ENCODE measurements at regions not wholly inside any gene's neighbourhood (a gene's known extent, or its start where the extent isn't known, plus 50 kb on each side); places are given as distances from the start of the nearest gene placed in this dataset.

DNA sequence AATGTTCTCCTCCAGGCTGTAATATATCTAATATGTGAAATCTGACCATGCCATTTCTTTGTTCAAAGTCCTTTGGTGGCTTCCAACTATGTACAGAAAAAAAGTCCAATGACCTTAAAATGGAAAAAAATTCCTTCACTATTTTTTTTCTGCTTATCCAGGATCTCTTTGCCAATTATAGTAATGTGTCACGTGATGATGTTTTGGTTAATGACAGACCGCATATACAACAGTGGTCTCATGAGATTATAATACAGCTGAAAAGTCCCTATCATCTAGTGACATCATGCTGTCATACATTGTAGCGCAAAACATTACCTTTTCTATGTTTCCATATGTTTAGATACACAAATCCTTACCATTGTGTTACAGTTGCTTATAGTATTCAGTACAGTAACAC is 477.6 kb downstream of the TMEM232 start:
- H3K27me3 Mint-ChIP-seq (ENCODE audit: low read depth), result peaks cover 1% of the 10 kb centered on the region
- H3K4me1 Mint-ChIP-seq (ENCODE audit: low read depth), result no peaks in the 10 kb centered on the region
- no peak for DNase-seq
- no peak overlapping the region for H3K4me3 Mint-ChIP-seq
- no peaks in the 10 kb centered on the region for H3K9me3 Mint-ChIP-seq
- H3K36me3 Mint-ChIP-seq (ENCODE audit: insufficient read depth), result no peaks in the 10 kb centered on the region
- no peak for ATAC-seq

DNA sequence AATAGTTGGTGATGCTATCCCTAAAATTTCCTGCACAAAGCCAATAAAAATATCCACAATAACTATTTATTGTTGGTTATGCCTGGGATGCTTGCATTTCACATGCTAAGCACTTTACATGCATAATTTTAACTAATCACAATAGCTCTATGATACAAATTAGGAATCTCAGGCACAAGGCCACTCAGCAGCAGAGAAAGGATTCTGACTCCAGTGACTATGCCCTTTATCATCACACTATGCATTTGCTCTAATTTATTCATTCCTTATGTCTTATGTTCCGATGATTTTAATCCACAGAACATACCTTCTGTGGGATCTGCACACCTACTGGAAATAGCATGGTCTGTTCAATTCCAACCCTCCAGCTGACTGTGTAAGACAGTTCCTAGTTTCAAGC is 476.1 kb downstream of the TMEM232 start:
- DNase-seq, result no peak
- peaks cover 1% of the 10 kb centered on the region for H3K27me3 Mint-ChIP-seq (ENCODE audit: low read depth)
- ATAC-seq, result no peak

DNA sequence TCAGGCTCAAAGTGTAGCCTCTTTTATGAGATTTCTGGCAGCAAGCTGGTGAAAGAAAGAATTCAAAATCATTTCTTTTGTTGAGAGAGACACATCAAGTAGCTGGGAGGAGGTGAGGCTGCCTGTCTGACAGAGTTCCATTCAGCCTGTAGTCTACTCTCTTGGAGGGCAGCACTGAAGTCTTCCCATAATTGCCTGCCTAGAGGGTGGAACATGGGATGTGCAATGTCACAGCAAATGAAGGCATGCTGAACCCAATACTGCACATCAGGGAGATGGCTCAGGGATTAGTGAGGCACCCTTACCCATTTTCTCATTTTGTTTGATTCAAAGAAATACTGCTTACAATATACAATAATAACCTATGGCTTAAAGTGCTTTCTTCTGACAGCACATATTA is 475.7 kb downstream of the TMEM232 start:
- Mint-ChIP-seq H3K4me1 (ENCODE audit: low read depth) (no peaks in the 10 kb centered on the region), H3K4me3 (no peak overlapping the region), H3K9me3 (no peaks in the 10 kb centered on the region), H3K36me3 (ENCODE audit: insufficient read depth) (no peaks in the 10 kb centered on the region), H3K27me3 (ENCODE audit: low read depth) (peaks cover 1% of the 10 kb centered on the region)
- no peak for DNase-seq
- ATAC-seq, result no peak

More for the DNA sequence above, 476.1 kb downstream of the TMEM232 start:
- Mint-ChIP-seq H3K4me3 (no peak overlapping the region), H3K9me3 (no peaks in the 10 kb centered on the region), H3K36me3 (ENCODE audit: insufficient read depth) (no peaks in the 10 kb centered on the region), H3K4me1 (ENCODE audit: low read depth) (no peaks in the 10 kb centered on the region)

DNA sequence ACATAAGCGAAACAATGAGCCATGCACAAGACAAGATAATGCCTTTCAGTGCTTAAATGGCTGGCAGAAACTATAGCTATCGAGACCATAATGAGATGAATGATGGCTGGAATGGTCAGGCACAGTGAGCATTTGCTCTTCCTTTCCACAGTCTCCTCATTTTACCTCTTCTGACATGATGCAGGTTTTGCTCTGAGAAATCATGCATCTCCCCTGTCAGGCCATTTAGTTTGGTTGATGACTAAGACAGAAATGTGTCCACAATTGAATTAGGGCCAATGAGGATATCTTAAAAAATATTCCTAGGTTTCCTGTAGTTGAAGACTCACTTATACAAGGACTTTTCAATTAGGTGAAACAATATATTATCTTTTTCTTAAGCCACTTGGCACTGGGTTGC is 475.1 kb downstream of the TMEM232 start:
- H3K27me3 Mint-ChIP-seq (ENCODE audit: low read depth), result peaks cover 1% of the 10 kb centered on the region
- no peak for ATAC-seq

DNA sequence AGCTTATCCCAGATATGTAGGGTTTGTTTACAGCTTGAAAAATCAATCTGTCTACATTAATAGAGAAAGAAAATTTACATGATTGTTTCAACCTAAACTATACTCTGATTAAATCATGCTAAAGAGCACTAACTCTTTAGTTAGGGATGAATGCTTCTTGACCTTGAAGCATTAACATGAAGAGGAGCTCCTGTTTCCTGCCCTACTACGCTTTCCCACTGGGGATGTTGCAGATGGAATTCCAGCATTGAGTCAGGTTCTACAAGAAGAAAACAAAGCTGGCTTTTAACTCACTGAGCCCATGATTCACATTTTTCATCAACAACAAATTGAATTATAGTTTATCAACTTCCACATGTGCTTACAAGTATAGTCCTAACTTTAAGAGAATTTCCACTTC is 471.3 kb downstream of the TMEM232 start:
- DNase-seq, result no peak
- Mint-ChIP-seq H3K36me3 (ENCODE audit: insufficient read depth) (no peaks in the 10 kb centered on the region), H3K27me3 (ENCODE audit: low read depth) (peaks cover 1% of the 10 kb centered on the region), H3K4me1 (ENCODE audit: low read depth) (no peaks in the 10 kb centered on the region), H3K9me3 (no peaks in the 10 kb centered on the region), H3K4me3 (no peak overlapping the region)
- no peak for ATAC-seq

More for the DNA sequence above, 475.1 kb downstream of the TMEM232 start:
- no peak overlapping the region for H3K4me3 Mint-ChIP-seq
- DNase-seq, result no peak
- H3K4me1 Mint-ChIP-seq (ENCODE audit: low read depth), result no peaks in the 10 kb centered on the region
- no peaks in the 10 kb centered on the region for H3K9me3 Mint-ChIP-seq
- H3K36me3 Mint-ChIP-seq (ENCODE audit: insufficient read depth), result no peaks in the 10 kb centered on the region

DNA sequence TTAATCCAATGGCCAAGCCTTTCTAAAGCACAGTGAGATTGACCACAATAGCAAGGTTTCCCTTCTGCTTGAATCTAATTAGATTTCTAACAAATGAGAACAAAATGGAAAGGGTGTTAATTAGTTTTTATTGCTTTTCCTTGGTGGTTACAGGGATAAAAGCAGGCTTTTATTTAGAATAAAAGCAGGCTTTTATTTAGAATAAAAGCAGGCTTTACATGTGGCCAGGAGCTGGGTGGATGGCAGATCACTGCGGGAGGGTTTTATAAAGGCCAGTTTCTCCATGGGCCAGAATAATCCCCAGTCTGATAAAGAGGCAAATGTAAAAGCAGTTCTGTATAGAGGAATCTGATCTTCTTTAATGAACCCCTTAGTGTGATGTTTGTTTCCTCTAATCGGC is 470.2 kb downstream of the TMEM232 start:
- Mint-ChIP-seq H3K9me3 (no peaks in the 10 kb centered on the region), H3K36me3 (ENCODE audit: insufficient read depth) (no peaks in the 10 kb centered on the region), H3K4me3 (no peak overlapping the region), H3K27me3 (ENCODE audit: low read depth) (peaks cover 1% of the 10 kb centered on the region), H3K4me1 (ENCODE audit: low read depth) (no peaks in the 10 kb centered on the region)
- ATAC-seq (no peak), DNase-seq (no peak)

DNA sequence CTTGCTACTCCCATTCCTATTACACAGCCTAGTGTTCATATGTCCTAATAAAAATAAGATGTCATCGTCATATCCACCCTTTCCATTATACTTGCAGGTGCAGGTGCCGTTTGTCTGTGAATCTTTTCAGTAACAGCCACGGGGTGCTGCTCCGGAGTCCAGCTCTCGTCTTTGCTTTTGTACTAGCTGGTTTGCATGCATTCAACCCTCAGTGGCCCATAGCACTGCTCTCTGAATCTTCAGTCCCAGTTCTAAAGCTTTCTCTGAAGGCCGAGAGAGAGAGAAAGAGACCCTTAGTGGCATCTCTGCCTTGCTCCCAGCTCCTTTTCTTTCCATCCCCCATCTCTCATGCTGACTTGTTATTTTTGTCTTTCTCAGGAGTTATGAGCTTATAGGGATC is 468.5 kb downstream of the TMEM232 start:
- ATAC-seq (no peak), DNase-seq (no peak)
- Mint-ChIP-seq H3K4me3 (no peak overlapping the region), H3K4me1 (ENCODE audit: low read depth) (no peaks in the 10 kb centered on the region), H3K9me3 (no peaks in the 10 kb centered on the region), H3K36me3 (ENCODE audit: insufficient read depth) (no peaks in the 10 kb centered on the region), H3K27me3 (ENCODE audit: low read depth) (no peaks in the 10 kb centered on the region)

DNA sequence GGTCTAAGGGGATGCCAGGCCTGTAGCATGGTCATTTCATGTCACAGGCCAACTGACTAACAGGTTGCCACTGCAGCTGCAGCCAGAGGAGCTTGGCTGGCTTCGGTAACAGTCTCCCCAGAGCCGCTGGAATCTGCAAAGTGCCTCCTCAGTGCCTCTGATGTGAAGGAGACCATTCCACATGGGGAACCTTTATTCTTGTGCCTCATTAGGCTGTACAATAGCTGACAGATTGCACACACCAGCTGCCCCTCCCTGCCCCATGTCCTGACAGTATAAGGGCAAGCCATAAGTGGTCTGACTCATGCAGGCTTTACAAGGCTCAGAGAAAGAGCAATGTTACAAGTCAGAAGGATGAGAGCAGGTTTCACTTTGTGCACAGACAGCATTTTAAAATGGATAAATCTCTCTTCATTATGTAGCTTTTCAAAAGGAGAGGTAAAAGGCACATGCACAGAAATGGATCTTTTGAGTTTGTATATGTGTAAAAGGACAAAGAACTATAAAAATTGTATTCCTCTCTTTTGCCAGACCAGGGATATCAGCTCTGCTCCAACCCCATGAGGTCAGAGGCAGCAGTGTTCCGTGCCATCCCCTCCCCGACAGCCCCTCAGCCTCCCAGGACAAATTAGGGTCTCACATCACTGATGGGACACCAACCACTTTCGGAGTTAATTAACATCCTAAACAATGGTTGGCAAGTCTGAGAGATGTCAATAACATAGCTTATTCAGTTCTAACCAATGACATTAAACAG is 467.8 kb downstream of the TMEM232 start:
- ATAC-seq, result no peak
- H3K36me3 Mint-ChIP-seq (ENCODE audit: insufficient read depth), result no peaks in the 10 kb centered on the region
- H3K9me3 Mint-ChIP-seq, result no peaks in the 10 kb centered on the region
- no peak for DNase-seq
- no peaks in the 10 kb centered on the region for H3K27me3 Mint-ChIP-seq (ENCODE audit: low read depth)
- H3K4me3 Mint-ChIP-seq, result no peak overlapping the region
- no peaks in the 10 kb centered on the region for H3K4me1 Mint-ChIP-seq (ENCODE audit: low read depth)

DNA sequence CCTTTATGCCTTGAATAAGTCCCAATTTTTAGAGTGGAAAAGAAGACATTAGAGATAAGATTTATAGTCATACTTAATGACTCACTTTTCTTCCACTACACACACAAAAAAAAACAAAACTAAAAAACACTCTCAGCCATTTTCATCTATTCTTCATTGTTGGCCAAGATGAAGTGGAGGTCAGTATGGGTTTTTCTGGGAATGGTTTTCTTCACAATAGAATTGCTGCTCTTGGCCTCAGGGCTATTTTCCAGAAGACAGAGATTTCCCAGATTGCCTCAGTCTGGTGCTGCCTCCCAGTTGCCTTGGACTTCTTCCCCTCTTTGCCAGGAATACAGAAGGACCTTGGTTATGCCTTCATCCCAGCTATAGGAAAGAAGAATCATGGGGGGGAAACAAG is 463.7 kb downstream of the TMEM232 start:
- no peak for DNase-seq
- no peaks in the 10 kb centered on the region for H3K4me1 Mint-ChIP-seq (ENCODE audit: low read depth)
- no peak overlapping the region for H3K4me3 Mint-ChIP-seq
- H3K36me3 Mint-ChIP-seq (ENCODE audit: insufficient read depth), result no peaks in the 10 kb centered on the region
- H3K9me3 Mint-ChIP-seq, result no peaks in the 10 kb centered on the region
- ATAC-seq, result no peak
- no peaks in the 10 kb centered on the region for H3K27me3 Mint-ChIP-seq (ENCODE audit: low read depth)

DNA sequence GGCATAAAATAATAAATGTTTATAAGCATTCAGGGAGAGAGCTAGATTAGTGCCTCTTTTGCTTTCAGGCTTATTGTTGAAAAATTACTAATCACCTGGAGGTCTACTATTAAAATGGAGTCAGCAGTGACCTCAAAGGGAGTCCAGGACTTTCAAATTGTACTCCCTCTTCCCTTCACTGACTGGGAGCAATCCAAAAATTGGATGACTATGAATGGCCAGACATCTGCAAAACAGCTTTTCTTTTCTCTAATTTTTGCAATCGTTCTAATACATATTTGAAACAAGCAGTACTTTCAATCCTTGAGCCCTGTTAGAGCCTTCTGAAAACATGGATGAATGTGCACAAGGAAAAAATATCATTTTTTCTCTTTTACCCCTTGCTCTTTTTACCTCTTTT is 461.8 kb downstream of the TMEM232 start:
- Mint-ChIP-seq H3K4me1 (ENCODE audit: low read depth) (no peaks in the 10 kb centered on the region), H3K9me3 (no peaks in the 10 kb centered on the region), H3K27me3 (ENCODE audit: low read depth) (no peaks in the 10 kb centered on the region), H3K36me3 (ENCODE audit: insufficient read depth) (no peaks in the 10 kb centered on the region), H3K4me3 (no peak overlapping the region)
- ATAC-seq, result no peak
- no peak for DNase-seq

DNA sequence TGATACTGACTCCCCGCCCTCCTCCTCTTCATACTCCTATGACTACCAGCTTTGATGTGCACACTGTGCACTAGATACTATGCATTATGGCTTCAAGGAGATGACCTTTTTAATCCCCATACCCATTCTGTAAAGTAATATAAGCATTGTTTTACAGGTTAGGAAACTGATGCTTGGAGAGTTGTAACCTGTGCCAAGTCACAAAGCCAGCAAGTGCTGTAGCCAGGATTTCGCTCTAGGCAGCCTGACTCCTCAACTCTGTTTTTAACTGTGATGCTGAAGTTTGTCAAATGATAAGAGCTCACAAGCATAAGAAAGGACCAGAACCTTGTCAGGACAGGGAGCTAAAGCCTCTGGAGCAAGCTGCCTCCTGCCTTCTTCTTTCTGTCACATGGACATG is 461.3 kb downstream of the TMEM232 start:
- no peaks in the 10 kb centered on the region for H3K27me3 Mint-ChIP-seq (ENCODE audit: low read depth)
- no peaks in the 10 kb centered on the region for H3K36me3 Mint-ChIP-seq (ENCODE audit: insufficient read depth)
- H3K4me1 Mint-ChIP-seq (ENCODE audit: low read depth), result no peaks in the 10 kb centered on the region

DNA sequence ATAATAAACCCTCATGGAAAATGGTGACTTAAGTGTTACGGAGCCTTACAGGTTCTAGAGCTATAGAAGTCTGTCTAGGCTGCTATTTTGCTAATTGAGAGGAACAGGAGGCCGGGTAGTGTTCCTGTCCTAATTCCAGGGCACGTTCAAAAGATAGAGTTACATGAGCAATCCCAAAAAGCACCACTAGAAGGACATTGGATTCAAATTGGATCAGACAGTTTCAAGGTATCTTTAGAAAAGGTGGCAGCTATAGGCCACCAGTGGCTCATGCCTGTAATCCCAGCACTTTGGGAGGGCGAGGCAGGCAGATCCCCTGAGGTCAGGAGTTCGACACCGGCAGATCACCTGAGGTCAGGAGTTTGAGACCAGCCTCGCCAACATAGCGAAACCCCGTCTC is 458.8 kb downstream of the TMEM232 start:
- no peak overlapping the region for H3K4me3 Mint-ChIP-seq
- DNase-seq (no peak), ATAC-seq (no peak)
- no peaks in the 10 kb centered on the region for H3K27me3 Mint-ChIP-seq (ENCODE audit: low read depth)
- H3K9me3 Mint-ChIP-seq, result no peaks in the 10 kb centered on the region
- H3K4me1 Mint-ChIP-seq (ENCODE audit: low read depth), result no peaks in the 10 kb centered on the region
- no peaks in the 10 kb centered on the region for H3K36me3 Mint-ChIP-seq (ENCODE audit: insufficient read depth)

More for the DNA sequence above, 461.3 kb downstream of the TMEM232 start:
- H3K4me3 Mint-ChIP-seq, result no peak overlapping the region
- no peaks in the 10 kb centered on the region for H3K9me3 Mint-ChIP-seq
- DNase-seq (no peak), ATAC-seq (no peak)

DNA sequence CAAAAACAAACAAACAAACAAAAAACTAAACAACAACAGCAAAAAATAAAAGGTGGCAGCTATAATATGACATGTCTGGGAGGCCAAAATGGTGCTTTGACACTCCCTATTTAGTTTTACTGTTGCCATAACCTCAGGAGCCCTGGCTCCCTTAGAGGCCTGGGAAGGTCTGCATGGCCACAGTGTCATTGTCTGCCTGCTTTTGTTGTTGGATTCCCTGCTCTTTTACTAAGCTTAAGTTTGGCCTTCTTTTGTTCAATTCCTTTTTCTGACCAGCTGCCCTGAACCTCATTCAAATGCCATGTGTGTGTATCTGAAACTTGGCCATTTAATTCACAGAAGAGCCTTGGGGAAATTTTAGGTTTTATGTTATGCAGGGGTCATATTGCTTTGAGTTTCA is 458.2 kb downstream of the TMEM232 start:
- H3K4me3 Mint-ChIP-seq, result no peak overlapping the region
- no peaks in the 10 kb centered on the region for H3K36me3 Mint-ChIP-seq (ENCODE audit: insufficient read depth)
- ATAC-seq (no peak), DNase-seq (no peak)
- H3K27me3 Mint-ChIP-seq (ENCODE audit: low read depth), result no peaks in the 10 kb centered on the region
- no peaks in the 10 kb centered on the region for H3K9me3 Mint-ChIP-seq
- H3K4me1 Mint-ChIP-seq (ENCODE audit: low read depth), result no peaks in the 10 kb centered on the region

DNA sequence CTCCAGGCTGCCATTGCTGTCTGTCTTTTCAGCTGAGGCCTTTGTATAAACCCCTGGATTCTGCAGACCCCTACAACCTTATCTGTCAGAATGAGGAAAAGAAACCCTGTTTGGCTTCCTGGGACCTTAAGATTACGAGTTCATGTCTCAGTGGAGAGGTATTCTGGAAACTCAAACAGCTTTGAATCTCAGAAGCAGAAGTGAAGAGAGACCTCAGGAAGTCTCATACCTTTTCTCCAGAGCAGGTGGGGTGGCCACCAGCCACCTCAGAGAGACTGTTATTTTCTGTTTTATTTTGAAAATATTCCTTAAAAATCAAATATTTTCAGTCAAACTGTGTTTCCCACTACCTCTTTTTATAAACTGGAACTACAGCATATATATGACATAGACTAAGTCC is 457.5 kb downstream of the TMEM232 start:
- no peaks in the 10 kb centered on the region for H3K27me3 Mint-ChIP-seq (ENCODE audit: low read depth)
- H3K4me3 Mint-ChIP-seq, result no peak overlapping the region
- no peaks in the 10 kb centered on the region for H3K9me3 Mint-ChIP-seq
- H3K4me1 Mint-ChIP-seq (ENCODE audit: low read depth), result no peaks in the 10 kb centered on the region
- ATAC-seq, result no peak
- DNase-seq, result no peak
- no peaks in the 10 kb centered on the region for H3K36me3 Mint-ChIP-seq (ENCODE audit: insufficient read depth)

DNA sequence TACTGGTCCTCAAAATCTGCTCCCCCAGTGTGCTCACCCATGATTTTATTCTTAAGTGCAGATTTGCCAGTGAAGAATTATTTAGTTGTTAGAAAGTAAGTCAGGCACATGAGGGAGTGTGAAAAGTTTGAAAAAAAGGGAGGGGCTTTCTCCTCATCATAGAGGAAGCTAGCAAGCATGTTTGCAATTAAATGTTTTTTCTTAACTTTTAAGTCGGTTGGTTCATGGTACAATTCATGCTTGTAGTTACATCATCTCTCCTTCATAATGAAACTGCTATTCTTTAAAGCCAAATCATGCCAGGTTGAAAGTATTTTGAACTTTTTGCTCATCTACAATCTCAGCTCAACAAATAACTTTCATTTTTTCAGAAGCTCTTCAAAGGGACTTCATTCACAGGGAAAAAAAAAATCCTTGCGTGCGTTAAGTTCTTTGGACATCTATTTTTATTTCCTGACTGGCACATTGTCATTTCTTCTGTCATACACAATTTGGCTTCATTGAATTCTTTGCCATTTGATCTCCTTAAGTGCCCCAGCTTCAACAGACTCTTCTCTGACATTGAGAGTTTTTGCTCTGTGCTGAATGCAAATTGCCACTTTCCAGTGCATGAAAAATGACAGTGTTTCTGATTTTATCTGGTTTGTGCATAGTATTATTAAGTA is 456.9 kb downstream of the TMEM232 start:
- no peaks in the 10 kb centered on the region for H3K36me3 Mint-ChIP-seq (ENCODE audit: insufficient read depth)
- H3K27me3 Mint-ChIP-seq (ENCODE audit: low read depth), result no peaks in the 10 kb centered on the region
- ATAC-seq (no peak), DNase-seq (no peak)
- no peaks in the 10 kb centered on the region for H3K4me1 Mint-ChIP-seq (ENCODE audit: low read depth)
- H3K4me3 Mint-ChIP-seq, result no peak overlapping the region
- no peaks in the 10 kb centered on the region for H3K9me3 Mint-ChIP-seq

All from activated T-cell treated with anti-CD3 and anti-CD28 coated beads, Interleukin-2, amount 50 U/mL, for 4 hours (primary cell).